SKM-1 treated with dmso at 0.1 percent for 144 hours (cell line): ENCODE measurements at regions not wholly inside any gene's neighbourhood (a gene's known extent, or its start where the extent isn't known, plus 50 kb on each side); places are given as distances from the start of the nearest gene placed in this dataset.

Experiments used
- DNase-seq: peaks from one replicate; lab custom pipeline; 2025; ENCODE audit not compliant: unreplicated experiment; lab: John Stamatoyannopoulos, UW

DNA sequence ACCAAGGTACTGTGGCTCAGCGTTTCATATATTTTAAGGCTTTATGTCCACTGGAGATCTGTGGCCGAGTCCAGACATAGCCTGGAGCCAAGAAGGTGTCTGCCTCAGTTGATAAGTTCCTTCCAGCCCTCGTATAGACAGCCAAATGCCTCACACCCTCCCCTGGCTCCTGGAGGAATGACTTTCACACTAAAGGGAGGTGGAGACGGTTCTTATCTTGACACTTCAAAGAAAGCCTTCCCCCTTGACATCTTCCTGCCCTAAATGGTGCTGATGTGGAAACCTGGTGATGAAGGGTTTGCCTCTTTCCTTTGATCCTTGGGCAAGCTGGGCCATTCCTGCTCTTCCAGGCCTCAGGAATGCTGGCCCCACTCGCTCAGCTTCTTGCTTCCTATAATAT, 474.8 kb upstream of the TBX3 start:
- DNase-seq = no peak

DNA sequence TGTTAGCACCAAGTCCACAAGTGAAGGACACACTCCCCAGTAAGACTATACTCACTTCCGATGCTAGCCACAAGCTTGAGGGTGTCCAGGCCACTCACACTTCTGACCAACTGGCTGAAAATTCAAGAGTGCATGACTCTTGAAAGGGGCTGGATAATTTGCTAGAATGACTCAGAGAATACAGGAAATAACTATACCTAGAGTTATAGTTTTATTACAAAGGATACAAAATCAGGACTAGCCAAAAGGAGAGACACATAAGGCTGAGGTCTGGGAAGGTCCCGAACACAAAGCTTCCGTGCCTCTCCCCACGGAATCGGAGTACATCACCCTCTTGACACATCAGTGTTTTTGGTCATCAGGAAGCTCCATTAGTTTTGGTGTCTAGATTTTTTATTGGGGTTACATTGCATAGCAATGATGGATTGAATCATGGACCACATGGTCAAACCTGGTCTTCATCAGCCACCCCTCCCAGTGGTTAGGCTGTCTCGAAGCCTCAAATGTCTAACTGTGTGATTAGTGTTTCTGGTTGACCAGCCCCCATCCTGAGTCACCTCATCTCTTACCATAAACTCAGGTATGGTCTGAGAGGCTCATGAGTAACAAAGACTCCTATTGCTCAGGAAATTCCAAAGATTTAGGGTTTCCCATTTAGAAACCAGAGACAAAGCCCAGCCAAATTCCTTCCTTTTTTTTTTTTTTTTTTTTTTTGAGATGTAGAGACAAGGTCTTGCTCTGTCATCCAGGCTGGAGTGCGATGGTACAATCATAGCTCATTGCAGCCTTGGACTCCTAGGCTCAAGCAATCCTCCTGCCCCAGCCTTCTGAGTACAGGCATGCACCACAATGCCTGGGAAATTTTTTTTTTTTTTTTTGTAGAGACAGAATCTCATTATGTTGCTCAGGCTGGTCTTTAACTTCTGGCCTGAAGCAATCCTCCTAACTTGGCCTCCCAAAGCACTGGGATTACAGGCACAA, 472.0 kb upstream of the TBX3 start:
- DNase-seq = no peak

DNA sequence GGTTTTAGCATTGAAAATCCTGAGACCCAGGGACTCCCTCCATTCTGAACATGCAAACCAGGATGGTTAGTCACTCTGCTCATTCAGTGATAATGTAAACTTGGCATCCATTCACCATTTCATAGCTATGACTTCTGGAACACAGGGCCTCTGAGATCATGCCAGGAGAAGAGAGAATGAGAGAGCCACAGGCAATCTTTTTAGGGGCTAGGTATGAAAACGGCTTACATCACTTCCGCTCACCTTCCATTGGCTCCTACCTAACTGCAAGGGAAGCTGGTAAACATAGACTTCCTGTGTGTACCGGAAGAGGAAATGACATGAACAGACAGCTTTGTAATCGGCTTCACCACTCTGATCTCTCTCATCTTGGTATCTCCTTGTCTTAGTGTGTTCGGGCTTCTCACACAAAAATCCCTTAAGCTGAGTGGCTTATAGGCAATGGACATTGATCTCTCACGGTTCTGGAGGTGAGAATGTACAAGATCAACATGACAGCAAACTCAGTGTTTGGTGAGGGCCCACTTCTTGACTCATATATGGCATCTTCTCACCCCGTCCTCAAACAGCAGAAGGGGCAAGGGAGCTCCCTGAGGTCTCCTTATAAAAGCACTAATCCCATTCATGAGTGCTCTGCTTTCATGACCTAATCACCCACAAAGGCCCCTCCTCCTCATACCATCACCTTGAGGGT, 465.9 kb upstream of the TBX3 start:
- no peak for DNase-seq

DNA sequence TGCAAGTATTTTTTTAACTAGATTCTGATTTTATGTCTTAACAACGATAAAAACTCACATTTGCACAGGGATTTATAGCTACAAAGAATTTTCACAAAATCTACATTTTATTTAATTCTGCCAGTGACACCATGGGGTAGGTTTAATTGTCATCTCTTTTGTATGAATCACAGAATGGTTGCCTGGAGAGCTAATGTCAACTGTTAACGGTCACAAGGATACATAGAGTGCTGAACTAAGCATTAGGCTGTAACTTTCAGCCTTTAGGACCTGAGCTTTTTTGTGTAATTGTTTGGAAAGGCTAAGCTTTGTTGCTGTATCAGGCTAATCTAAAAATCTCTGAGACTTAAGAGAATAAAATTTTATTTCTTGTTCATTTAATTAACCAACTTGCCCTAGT, 465.3 kb upstream of the TBX3 start:
- DNase-seq = no peak

DNA sequence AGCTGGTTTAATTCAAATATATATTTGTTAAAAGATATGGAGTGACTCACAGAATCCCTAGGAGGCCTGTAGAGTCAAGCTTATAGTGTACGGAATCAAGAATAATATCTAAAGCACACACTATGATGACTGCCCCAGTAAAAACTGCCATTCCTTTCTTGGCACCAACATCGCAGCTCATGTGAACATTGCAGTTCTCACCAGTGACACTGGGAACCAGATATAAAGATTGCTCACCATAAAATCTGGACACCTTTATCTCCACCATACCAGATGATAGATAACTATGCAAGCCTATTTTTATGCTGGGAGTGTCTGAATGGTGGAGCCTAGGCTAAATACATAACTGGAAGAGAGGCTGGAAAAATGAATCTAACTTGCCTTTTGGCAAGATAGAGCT, 463.9 kb upstream of the TBX3 start:
- no peak for DNase-seq

DNA sequence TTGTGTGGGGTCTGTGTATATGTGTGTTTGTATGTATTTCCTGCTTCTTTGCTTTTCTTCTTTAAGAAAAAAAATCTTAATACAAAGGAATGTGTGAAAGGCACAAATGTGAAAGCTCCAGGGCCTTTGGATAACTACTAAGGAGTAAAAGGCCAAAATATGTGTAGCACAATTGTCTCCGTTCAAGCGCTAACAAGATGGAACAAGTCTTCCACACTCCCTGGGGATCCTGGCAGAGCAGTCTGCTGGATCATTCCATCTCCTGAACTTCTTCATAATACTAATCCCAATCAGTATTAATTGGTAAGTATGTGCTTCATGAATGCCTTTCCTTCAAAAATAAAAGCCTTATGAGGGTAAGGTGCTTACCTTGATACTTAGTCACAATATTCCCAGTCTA, 462.5 kb upstream of the TBX3 start:
- DNase-seq = no peak

DNA sequence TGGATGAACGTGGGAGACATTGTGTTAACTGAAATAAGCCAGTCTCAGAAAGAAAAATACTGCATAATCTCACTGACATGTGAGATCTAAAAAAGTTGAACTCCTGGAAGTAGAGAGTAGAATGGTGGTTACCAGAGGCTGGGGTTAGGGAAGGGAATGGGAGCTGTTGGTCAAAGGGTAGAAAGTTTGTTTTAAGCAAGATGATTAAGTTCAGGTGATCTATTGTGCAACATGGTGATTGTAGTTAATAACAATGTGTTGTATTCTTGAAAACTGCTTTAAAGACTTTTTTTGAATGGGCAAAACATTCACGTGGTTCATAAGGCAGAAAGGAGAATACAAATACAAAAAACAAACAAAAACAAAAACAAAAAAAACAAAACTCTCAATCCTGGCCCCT, 460.4 kb upstream of the TBX3 start:
- DNase-seq = no peak

DNA sequence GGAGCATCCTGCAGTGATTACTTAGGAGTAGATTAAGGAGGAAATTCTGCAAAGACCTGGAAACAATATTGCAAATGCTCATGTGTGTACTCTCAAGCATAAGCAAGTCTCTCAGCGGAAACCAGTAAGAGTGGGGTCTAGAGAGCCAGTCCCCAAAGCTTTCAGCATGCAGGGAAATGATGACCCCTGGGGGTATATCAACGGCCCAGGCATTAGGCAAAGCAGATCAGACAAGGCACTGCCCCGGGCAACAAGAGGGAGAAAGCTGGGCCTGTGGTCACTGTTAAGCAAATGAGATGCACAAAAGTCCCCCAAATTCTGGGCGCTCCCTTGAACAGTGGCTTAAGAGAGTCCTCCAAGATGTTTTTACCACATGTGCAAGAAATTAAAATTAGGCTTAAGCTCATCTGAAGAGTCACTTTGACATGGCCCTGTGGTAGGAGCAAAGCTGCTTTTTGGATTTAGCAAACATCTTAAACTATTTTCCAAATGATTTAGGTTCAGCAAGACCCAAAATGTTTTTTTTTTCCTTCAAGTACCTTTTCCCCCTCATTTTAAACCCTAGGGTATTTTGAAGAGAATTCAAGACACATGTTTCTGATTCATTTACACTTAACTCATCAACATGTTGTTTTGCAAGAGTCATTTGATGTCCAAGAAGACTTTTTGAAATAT, 457.1 kb upstream of the TBX3 start:
- no peak for DNase-seq

DNA sequence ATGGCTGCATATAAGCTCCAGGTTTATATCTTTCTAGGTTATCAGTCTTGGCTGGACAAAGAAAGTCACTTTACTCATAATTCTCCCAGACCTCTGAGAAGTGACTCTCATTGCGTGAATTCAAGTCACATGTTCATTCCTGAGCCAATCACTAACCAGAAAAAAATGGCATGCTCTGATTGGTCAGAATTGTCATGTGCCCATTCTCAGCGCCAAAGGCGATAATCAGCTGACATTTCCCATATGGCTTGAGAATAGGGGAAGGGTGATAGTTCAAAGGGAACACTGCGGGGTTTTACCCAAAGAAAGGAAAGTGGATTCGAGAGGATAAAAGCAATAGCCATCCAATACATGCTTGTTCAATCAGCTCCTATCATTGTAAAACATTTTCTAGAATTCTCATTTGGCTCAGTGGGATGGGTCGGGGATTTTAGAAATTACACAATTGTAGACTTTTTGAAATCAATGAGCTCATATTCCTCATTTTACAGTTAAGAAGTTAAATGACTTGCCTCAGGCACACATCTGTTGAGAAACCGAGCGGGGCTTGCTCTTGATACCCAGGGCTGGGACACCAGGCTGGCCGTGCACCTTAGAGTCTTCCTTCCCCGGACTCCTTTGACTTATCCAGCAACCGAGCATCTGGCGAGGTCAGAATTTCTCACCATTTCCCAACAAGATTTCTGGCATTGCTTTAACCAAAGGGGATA, 454.0 kb upstream of the TBX3 start:
- no peak for DNase-seq

DNA sequence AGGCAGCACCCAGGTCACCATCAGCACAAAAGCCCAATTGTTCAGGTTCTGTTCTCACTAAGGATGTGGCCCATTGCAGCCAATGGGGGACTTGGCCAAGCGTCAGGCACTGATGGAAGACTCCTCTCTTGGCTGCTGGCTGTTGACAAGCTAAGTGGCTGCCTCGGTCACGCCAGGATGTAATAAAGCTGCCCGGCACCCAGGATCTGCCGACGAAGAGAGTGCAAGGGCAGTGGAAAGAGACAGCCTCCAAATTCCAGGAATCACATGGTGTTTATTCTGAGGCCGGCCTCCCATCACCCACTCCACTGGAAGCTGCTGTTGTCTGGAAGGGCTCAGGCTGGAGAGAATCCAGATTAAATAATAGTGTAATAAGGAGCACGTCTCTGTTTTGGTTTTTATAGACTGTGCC, 451.8 kb upstream of the TBX3 start:
- no peak for DNase-seq

DNA sequence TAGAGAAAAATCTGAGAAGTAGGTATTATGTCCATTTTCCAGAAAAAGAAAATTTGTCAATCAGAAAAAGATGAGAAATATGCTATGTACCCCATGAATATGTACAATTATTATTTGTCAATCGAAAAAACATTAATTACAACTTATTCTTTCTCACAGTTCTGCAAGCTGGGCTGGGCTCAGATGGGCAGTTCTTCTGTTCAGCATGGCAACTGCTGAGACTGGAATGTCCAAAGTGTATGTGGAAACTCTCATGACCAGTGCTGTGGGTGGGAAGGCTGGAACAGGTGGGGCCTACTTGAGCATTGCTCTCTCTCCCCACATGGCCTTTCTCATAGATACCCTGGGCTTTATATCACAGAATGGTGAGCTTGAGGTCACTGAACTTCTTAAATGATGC, 450.3 kb upstream of the TBX3 start:
- no peak for DNase-seq

DNA sequence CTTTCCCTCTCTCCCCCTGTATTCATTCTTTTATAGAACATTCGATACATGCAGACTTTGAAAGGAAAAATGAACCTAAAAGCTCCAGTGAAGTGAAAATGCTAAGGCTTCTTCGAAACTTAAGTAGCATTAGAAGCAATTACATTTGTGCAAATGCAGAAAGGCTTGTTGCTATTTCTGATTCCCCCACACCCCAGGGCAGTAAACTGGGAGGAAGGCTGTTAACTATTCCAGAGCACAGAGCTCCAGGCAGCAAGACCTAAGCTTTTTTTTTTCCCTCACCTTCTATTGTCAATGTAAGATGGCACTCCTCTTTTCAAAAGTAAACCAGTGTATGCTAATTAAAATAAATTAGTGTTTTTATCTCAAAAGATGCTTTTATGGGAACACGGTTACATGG, 448.9 kb upstream of the TBX3 start:
- DNase-seq = no peak

DNA sequence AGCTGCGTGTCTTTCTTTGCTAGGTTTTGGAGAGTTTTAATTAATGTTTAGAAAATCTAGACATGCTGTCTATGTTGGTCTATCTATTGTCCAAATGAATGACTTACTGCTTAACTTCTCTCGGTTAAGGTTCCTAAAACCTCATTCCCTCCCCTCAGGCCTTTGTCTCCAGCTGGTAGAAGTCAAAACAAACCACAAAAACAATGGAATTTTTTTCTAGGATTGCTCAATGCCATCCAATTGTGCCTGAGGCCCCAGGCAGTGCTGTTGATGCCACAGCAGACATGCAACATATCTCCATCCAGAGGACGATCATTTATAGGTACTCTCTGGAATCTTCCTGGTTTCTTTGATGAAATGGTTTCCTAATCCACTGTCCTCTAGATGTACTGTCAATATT, 448.2 kb upstream of the TBX3 start:
- no peak for DNase-seq

DNA sequence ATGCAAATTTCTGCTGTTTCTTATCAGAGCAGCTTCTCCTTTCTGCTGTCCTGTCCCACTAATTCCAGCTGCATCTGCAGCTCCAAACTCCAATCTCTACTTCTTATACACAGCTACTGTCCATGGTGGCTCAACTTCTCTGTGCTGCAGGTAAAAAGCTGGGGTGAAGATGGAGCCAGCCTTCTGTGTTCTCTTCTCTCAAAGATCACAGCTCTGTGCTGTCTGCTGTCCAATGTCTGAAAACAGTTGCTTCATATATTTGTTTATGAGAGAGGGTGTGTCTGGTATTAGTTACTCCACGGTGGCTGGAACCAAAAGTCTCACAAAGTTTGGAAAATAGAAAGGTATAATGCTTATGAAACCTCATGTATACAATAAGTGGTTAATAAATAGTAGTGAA, 445.8 kb upstream of the TBX3 start:
- no peak for DNase-seq

DNA sequence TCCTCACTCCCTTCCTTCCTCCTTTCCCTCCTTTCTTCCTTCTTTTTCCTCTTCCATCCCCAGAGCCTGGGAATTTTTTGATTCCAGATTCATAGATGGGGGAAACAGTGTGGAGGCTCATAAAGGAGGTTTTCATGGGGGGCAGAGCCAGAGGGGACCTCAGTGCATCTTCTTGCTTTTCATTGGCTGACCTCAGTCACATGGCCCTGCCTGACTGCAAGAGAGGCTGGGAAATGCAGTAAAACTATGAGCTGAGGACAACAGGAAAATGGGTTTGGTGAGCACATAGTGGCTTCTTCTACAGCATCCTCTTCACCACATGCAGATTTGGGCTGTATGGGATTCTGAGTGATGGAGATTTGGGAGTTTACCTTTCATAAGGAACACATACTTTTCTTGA, 437.1 kb upstream of the TBX3 start:
- no peak for DNase-seq

DNA sequence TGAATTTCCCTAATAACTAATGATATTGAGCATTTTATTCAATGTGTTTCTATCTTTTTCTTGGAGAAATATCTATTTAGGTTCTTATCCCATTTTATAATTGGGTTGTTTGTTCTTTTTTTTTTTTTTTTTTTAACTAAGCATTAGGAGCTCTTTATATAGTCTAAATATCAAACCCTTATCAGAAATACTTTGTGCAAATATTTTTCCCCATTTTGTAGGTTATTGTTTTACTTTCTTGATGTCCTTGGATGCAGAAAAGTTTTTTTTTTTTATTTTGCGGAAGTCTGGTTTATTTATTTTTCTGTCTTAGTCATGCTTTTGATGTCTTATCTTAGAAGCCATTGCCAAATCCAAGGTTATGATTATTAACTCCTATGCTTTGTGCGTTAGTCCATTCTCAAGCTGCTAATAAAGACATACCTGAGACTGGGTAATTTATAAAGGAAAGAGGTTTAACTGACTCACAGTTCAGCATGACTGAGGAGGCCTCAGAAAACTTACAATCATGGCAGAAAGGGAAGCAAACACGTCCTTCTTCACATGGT, 434.3 kb upstream of the TBX3 start:
- no peak for DNase-seq

DNA sequence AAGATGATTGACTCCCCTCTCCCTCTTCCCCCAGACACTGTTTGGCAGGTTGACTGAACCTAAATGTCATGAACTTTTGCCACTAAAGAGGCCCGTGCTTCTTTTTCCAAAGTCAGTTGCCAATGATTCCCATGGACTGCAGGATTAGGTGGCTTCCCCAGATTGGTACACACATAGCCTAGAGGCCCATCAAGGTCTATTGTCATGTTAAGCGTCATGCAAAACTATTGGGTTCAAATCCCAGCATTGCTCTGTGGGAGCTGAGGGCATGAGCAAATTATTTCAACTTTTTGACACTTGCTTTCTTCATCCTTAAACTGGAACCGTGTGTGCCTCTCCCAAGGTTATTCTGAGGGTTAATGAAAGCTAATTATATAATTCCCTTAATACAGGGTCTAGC, 430.2 kb upstream of the TBX3 start:
- no peak for DNase-seq

DNA sequence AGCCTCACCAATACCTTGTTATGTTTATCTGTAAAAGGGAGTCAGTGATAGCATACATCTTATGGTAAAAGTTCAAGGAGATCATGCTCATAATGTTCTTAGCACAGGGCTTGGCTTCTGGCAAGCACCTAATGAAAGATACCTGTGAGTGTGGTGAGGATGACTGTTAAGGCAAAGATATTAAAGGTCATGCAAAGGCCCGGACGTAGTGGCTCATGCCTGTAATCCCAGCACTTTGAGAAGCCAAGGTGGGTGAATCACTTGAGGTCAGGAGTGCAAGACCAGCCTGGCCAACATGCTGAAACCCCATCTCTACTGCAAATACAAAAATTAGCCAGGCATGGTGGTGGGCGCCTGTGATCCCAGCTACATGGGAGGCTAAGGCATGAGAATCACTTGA, 425.9 kb upstream of the TBX3 start:
- DNase-seq = no peak

DNA sequence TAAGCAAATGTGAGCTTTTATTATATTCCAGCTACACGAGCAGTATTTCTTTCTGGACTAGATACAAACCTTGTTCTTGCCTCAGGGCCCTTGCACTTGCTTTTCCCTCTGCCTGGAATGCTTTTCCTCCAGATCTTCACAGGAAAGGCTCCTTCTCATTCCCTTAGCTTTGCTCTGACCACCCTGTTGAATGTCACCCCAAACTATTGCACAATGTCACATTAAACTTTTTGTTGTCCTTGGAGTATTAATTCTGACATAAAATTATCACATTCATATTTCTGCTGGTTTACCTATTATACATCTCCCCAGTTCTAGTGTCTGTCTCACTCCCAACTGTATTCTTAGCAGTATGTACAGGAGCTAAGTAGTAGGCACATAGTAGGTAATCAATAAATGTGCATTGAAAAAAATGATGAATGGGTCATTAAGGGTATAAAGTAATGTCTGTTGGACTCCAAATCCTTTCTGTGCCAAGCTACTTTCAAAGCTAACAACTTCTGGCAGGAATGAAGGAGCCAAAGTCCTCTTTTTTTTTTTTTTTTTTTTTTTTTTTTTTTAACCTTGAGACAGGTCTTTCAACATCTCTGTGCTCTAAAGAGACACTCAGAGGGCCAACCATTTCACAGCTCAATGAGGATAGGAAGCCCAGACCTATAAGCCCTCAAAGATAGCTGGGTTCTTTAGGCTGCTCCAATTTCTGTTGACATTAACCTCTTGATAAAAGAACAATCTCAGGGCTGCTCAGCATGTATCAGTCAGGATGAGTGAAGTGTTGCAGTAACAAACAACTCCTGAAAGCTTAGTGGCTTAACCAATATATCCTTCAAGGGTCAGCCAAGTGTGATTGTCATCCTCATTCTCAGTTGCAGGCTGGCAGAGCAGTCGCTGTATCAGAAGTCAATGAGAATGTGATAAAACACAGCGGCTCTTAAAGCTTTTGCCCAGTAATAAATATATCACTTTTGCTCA, 424.4 kb upstream of the TBX3 start:
- no peak for DNase-seq
